Keratinocyte (primary cell): ENCODE measurements at regions not wholly inside any gene's neighbourhood (a gene's known extent, or its start where the extent isn't known, plus 50 kb on each side); places are given as distances from the start of the nearest gene placed in this dataset.

Source experiments
- DNase-seq: peaks from one replicate; pipeline ENCODE4 v3.0.0-alpha.2; 2011; ENCODE audit warnings: low read depth, missing footprints, low spot score
- FAIRE-seq: peaks from 2 replicates; lab custom pipeline; 2011; peaks lifted over from hg19 to GRCh38; lab: Jason Lieb, UNC
- H2AFZ ChIP-seq: 2 replicates; pipeline ENCODE4 v1.6.0; 2012; ENCODE audit warnings: low read length, control low read depth, inconsistent platforms; ENCODE audit not compliant: control insufficient read depth
- H3K27ac ChIP-seq: 2 replicates; pipeline ENCODE4 v1.5.1; 2011; ENCODE audit warnings: low read length; ENCODE audit not compliant: control insufficient read depth, insufficient read depth
- H3K27me3 ChIP-seq: 3 replicates; pipeline ENCODE4 v1.6.0; 2011; ENCODE audit warnings: low read length; ENCODE audit not compliant: control insufficient read depth, insufficient read depth; ENCODE audit errors: extremely low read depth
- H3K36me3 ChIP-seq, 2 experiments: 2 replicates in 1 of 2; 3 replicates in 1 of 2; pipeline ENCODE4 v1.5.1; 2011; ENCODE audit warnings: low read length in 2 of 2, mild to moderate bottlenecking in 1 of 2; ENCODE audit not compliant: control insufficient read depth in 2 of 2, insufficient read depth in 2 of 2; ENCODE audit errors: extremely low read depth in 1 of 2
- H3K4me1 ChIP-seq: 3 replicates; pipeline ENCODE4 v1.5.1; 2011; ENCODE audit warnings: low read length; ENCODE audit not compliant: control insufficient read depth, insufficient read depth; ENCODE audit errors: extremely low read depth
- H3K4me2 ChIP-seq: 3 replicates; pipeline ENCODE4 v1.6.0; 2011; ENCODE audit warnings: low read depth, low read length; ENCODE audit not compliant: control insufficient read depth, insufficient read depth; ENCODE audit errors: extremely low read depth
- H3K4me3 ChIP-seq, 3 experiments: fragments of 200-600 bp in 1 of 3; sonication (generic) in 1 of 3; 2 replicates in 2 of 3; 3 replicates in 1 of 3; pipeline ENCODE4 v1.5.1; 2011 to 2016; ENCODE audit warnings: low read length in 3 of 3, mild to moderate bottlenecking in 3 of 3, control low read depth in 2 of 3, inconsistent platforms in 1 of 3, low read depth in 1 of 3, mixed read lengths in 1 of 3, mixed run types in 1 of 3, moderate library complexity in 1 of 3; ENCODE audit not compliant: control insufficient read depth in 2 of 3, insufficient read depth in 2 of 3; ENCODE audit errors: extremely low read depth in 1 of 3
- H3K79me2 ChIP-seq: 2 replicates; pipeline ENCODE4 v1.6.0; 2012; ENCODE audit warnings: low read length; ENCODE audit not compliant: control insufficient read depth, insufficient read depth
- H3K9ac ChIP-seq: 3 replicates; pipeline ENCODE4 v1.6.0; 2011; ENCODE audit warnings: low read length; ENCODE audit not compliant: control insufficient read depth, insufficient read depth; ENCODE audit errors: extremely low read depth
- H3K9me1 ChIP-seq: 3 replicates; pipeline ENCODE4 v1.6.0; 2011; ENCODE audit warnings: low read length; ENCODE audit not compliant: control insufficient read depth, insufficient read depth; ENCODE audit errors: extremely low read depth
- H3K9me3 ChIP-seq: 2 replicates; pipeline ENCODE4 v1.5.1; 2012; ENCODE audit warnings: low read depth, low read length; ENCODE audit not compliant: control insufficient read depth
- H4K20me1 ChIP-seq: 3 replicates; pipeline ENCODE4 v1.6.0; 2011; ENCODE audit warnings: low read length; ENCODE audit not compliant: control insufficient read depth, insufficient read depth; ENCODE audit errors: extremely low read depth
- EZH2 ChIP-seq: IDR thresholded peaks from one replicate; pipeline ENCODE4 v1.6.1; 2012; ENCODE audit warnings: inconsistent platforms, mild to moderate bottlenecking, low read length, moderate library complexity
- dilution Hi-C: fragments of 300-500 bp; cut with MboI; formaldehyde crosslinking; loops from one replicate; pipeline ENCODE4 v1.7.0; 2020; ENCODE audit warnings: low sequenced_read_pairs; ENCODE audit not compliant: extremely low pct_ligation_motif_present
- TF ChIP-seq, protein P1 (sequence below), 3 experiments: IDR thresholded peaks in 1 of 3; conservative IDR thresholded peaks in 1 of 3; optimal IDR thresholded peaks in 1 of 3; 2 replicates in 2 of 3; 3 replicates in 1 of 3; pipeline versions ENCODE3 to v1.5.1; 2011; ENCODE audit warnings: low read length in 3 of 3, mild to moderate bottlenecking in 3 of 3, moderate library complexity in 2 of 3, control low read depth in 1 of 3, inconsistent platforms in 1 of 3; ENCODE audit not compliant: insufficient read depth in 2 of 3; ENCODE audit errors: extremely low read depth in 1 of 3

DNA sequence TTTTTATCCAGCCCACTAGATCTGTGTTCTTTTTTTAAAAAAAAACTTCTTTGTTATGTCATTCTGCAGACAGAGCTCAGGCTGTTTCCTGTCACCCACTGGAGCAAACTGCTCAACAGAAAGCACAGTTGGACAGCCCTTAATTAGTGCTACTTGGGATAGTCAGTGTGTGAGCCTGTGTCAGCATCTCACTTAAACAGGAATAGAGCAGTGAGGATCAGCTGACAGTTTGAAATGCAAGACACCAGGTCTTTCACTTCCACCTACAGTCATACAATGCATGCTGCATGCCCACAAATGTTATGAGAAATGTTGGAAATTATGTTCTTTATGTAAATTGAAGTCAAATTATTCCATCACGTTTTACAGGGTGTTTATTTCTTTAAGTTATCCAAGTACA is 174.9 kb downstream of the NR4A2 start:
- no peak for TF ChIP-seq EZH2
- TF ChIP-seq, protein P1, sequence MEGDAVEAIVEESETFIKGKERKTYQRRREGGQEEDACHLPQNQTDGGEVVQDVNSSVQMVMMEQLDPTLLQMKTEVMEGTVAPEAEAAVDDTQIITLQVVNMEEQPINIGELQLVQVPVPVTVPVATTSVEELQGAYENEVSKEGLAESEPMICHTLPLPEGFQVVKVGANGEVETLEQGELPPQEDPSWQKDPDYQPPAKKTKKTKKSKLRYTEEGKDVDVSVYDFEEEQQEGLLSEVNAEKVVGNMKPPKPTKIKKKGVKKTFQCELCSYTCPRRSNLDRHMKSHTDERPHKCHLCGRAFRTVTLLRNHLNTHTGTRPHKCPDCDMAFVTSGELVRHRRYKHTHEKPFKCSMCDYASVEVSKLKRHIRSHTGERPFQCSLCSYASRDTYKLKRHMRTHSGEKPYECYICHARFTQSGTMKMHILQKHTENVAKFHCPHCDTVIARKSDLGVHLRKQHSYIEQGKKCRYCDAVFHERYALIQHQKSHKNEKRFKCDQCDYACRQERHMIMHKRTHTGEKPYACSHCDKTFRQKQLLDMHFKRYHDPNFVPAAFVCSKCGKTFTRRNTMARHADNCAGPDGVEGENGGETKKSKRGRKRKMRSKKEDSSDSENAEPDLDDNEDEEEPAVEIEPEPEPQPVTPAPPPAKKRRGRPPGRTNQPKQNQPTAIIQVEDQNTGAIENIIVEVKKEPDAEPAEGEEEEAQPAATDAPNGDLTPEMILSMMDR (optimal IDR thresholded peaks at IDR 0.05 in 1 of 3, IDR thresholded peaks at IDR 0.05 in 1 of 3, conservative IDR thresholded peaks at IDR 0.05 in 1 of 3; ENCODE audit: extremely low read depth in 1 of 3, insufficient read depth in 2 of 3, low read length in 3 of 3), result no peak
- dilution Hi-C loops, result no loop called here
- H3K9me1 ChIP-seq, result no peaks in the 10 kb centered on the region
- no peak overlapping the region for H3K4me3 ChIP-seq
- no peaks in the 10 kb centered on the region for H3K9me3 ChIP-seq
- H3K79me2 ChIP-seq, result no peaks in the 10 kb centered on the region
- H3K9ac ChIP-seq, result no peak overlapping the region
- FAIRE-seq (peak; percentile 17), DNase-seq (no peak)
- H3K36me3 ChIP-seq, result no peaks in the 10 kb centered on the region
- no peaks in the 10 kb centered on the region for H3K27me3 ChIP-seq
- H2AFZ ChIP-seq, result no peak overlapping the region
- no peak overlapping the region for H3K27ac ChIP-seq
- H3K4me2 ChIP-seq, result no peak overlapping the region
- no peaks in the 10 kb centered on the region for H4K20me1 ChIP-seq
- H3K4me1 ChIP-seq, result no peaks in the 10 kb centered on the region

DNA sequence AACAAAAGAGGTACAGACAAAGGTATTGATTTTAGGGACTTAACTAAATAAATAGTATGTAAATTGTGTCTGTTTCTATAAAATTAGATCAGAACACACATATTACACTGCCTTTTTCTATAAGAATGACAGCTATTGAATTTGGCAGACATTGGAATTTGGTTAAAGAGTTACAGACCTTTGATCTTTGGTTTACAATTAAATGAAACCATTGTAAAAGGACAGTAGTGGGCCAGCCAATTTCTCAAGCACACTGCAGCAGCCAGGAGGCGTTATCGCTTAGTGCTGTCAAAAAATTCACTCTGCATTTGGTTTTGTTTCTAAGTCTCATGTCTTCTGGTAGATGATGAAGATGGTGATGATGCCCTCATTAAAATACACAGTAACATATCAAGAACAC is 175.9 kb downstream of the NR4A2 start:
- H3K27me3 ChIP-seq, result no peaks in the 10 kb centered on the region
- no peak overlapping the region for H3K9ac ChIP-seq
- H3K36me3 ChIP-seq, result no peaks in the 10 kb centered on the region
- FAIRE-seq (no peak), DNase-seq (no peak)
- no peak overlapping the region for H3K27ac ChIP-seq
- no peak overlapping the region for H3K4me2 ChIP-seq
- dilution Hi-C loops, result no loop called here
- no peaks in the 10 kb centered on the region for H3K9me3 ChIP-seq
- H3K9me1 ChIP-seq, result no peaks in the 10 kb centered on the region
- TF ChIP-seq, protein P1 (optimal IDR thresholded peaks at IDR 0.05 in 1 of 3, IDR thresholded peaks at IDR 0.05 in 1 of 3, conservative IDR thresholded peaks at IDR 0.05 in 1 of 3; ENCODE audit: extremely low read depth in 1 of 3, insufficient read depth in 2 of 3, low read length in 3 of 3), result peak in 1 of 3 experiments; percentile 26
- TF ChIP-seq EZH2, result no peak
- no peaks in the 10 kb centered on the region for H3K79me2 ChIP-seq
- H3K4me3 ChIP-seq, result no peak overlapping the region
- H3K4me1 ChIP-seq, result no peaks in the 10 kb centered on the region
- H2AFZ ChIP-seq, result no peak overlapping the region
- no peaks in the 10 kb centered on the region for H4K20me1 ChIP-seq
